Suppressor macrophage treated with lipopolysaccharide for 1 hour (primary cell): ENCODE measurements at regions not wholly inside any gene's neighbourhood (a gene's known extent, or its start where the extent isn't known, plus 50 kb on each side); places are given as distances from the start of the nearest gene placed in this dataset.
"Not testable (repeated sequence)": the region's sequence is repeated elsewhere in the genome, so short reads cannot be mapped to it uniquely, and the experiment has no call there.

Source experiments
- DNase-seq, 3 donors: peaks; one replicate each; pipeline ENCODE4 v3.0.0-alpha.2; 2020 to 2022

GRCh38 chr14:98183556-98183955 is 1088.4 kb downstream of the BCL11B start:
- no peak for DNase-seq

- DNase-seq = no peak
These were observed 1087.5 kb downstream of the BCL11B start for GRCh38 chr14:98184457-98184856.

- DNase-seq = no peak
These were observed 1087.0 kb downstream of the BCL11B start for GRCh38 chr14:98185036-98185435.

- no peak for DNase-seq
These were observed 1085.9 kb downstream of the BCL11B start for GRCh38 chr14:98186140-98186539.

- no peak for DNase-seq
These were observed 1084.7 kb downstream of the BCL11B start for GRCh38 chr14:98187281-98187680.

- no peak for DNase-seq
These were observed 1082.9 kb downstream of the BCL11B start for GRCh38 chr14:98189062-98189461.

- DNase-seq = no peak
These were observed 1082.5 kb downstream of the BCL11B start for GRCh38 chr14:98189511-98189910.

- no peak for DNase-seq
These were observed 1082.1 kb downstream of the BCL11B start for GRCh38 chr14:98189944-98190343.

- DNase-seq = no peak
These were observed 1079.1 kb downstream of the BCL11B start for GRCh38 chr14:98192946-98193345.

- DNase-seq = no peak
These were observed 1077.2 kb downstream of the BCL11B start for GRCh38 chr14:98194821-98195220.

GRCh38 chr14:98195256-98195655 is 1076.7 kb downstream of the BCL11B start:
- no peak for DNase-seq

- DNase-seq = no peak
These were observed 1074.1 kb downstream of the BCL11B start for GRCh38 chr14:98197933-98198332.

- DNase-seq = no peak
These were observed 1073.6 kb downstream of the BCL11B start for GRCh38 chr14:98198385-98198784.

GRCh38 chr14:98200601-98201000 is 1071.4 kb downstream of the BCL11B start:
- no peak for DNase-seq

- no peak for DNase-seq
These were observed 1068.6 kb downstream of the BCL11B start for GRCh38 chr14:98203421-98203820.

GRCh38 chr14:98204139-98204538 is 1067.9 kb downstream of the BCL11B start:
- no peak for DNase-seq

GRCh38 chr14:98207415-98207814 is 1064.6 kb downstream of the BCL11B start:
- no peak for DNase-seq

- no peak for DNase-seq
These were observed 1063.8 kb downstream of the BCL11B start for GRCh38 chr14:98208211-98208611.

- no peak for DNase-seq
These were observed 1063.1 kb downstream of the BCL11B start for GRCh38 chr14:98208943-98209342.

- no peak for DNase-seq
These were observed 1061.8 kb downstream of the BCL11B start for GRCh38 chr14:98210045-98210672.

- DNase-seq = no peak
These were observed 1054.5 kb downstream of the BCL11B start for GRCh38 chr14:98217530-98217929.

- DNase-seq = no peak
These were observed 1053.8 kb downstream of the BCL11B start for GRCh38 chr14:98218218-98218617.

GRCh38 chr14:98219638-98220037 is 1052.4 kb downstream of the BCL11B start:
- DNase-seq = no peak

- no peak for DNase-seq
These were observed 1048.9 kb downstream of the BCL11B start for GRCh38 chr14:98223106-98223505.

GRCh38 chr14:98223710-98224109 is 1048.3 kb downstream of the BCL11B start:
- not testable (repeated sequence) for DNase-seq
